ENCODE measurements at regions not wholly inside any gene's neighbourhood (a gene's known extent, or its start where the extent isn't known, plus 50 kb on each side); places are given as distances from the start of the nearest gene placed in this dataset.

DNA sequence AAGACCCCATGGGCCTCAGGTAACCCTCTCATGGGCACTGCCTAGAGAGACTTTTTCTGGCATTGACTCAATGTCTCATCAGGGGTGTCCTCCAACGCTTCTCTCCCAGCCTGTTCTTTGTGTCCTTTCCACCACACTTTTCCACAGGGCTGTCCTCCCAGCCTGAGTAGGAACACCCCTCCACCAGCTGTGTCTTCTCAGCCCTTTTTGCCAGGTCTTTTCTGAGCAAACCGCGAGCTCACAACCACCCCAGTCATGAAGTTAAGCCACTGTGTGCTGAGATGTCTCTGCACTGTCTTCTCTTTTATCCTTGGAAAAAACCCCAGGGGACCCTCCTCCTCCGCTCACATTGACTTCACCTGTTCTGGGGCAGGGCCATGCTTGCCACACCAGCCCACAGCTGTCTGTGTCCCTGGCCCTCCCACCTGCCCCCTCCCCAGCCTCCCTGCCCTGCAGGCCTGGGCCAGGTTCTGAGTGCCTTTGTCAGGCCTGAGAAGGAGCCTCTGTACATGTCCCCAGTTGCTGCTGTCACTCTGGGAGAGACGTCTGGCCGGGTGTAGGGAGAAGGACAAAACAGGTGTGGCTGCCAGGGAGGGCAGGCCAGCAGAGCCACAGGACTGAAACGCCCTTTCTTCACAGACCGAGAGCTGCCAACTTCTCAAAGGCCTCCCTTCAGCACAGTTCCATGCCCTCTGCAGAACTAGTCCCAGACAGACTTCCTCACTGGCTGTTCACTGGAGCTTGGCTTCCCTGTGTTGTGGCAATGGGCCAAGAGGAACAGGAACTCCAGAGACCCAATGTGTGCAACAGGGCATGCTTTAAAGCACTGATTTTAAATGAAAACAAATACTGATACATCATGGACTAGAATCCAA lies 50.5 kb upstream of the PNMA1 start:
- no peak for DNase-seq (ENCODE audit: low read depth)
- no peak overlapping the region for H3K4me3 ChIP-seq (ENCODE audit: low read length)
- TF ChIP-seq, protein P1, sequence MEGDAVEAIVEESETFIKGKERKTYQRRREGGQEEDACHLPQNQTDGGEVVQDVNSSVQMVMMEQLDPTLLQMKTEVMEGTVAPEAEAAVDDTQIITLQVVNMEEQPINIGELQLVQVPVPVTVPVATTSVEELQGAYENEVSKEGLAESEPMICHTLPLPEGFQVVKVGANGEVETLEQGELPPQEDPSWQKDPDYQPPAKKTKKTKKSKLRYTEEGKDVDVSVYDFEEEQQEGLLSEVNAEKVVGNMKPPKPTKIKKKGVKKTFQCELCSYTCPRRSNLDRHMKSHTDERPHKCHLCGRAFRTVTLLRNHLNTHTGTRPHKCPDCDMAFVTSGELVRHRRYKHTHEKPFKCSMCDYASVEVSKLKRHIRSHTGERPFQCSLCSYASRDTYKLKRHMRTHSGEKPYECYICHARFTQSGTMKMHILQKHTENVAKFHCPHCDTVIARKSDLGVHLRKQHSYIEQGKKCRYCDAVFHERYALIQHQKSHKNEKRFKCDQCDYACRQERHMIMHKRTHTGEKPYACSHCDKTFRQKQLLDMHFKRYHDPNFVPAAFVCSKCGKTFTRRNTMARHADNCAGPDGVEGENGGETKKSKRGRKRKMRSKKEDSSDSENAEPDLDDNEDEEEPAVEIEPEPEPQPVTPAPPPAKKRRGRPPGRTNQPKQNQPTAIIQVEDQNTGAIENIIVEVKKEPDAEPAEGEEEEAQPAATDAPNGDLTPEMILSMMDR (IDR thresholded peaks at IDR 0.05; ENCODE audit: insufficient read depth, low read depth, low read length, missing control alignments): no peak
